Gastroesophageal sphincter (tissue), 3 donors: ENCODE measurements at regions not wholly inside any gene's neighbourhood (a gene's known extent, or its start where the extent isn't known, plus 50 kb on each side); places are given as distances from the start of the nearest gene placed in this dataset.

Experiments
- CTCF ChIP-seq, 4 experiments: fragments of 200-600 bp in 2 of 4; fragments of 450-650 bp in 2 of 4; sonication (generic) in 1 of 4; IDR thresholded peaks; one replicate each; pipeline ENCODE4 v1.5.1; 2017 to 2019; ENCODE audit warnings: antibody characterized with exemption in 4 of 4, mild to moderate bottlenecking in 2 of 4, moderate library complexity in 2 of 4
- EP300 ChIP-seq: sonication (generic); formaldehyde crosslinking; IDR thresholded peaks from one replicate; pipeline ENCODE4 v1.6.1; 2017; ENCODE audit warnings: antibody characterized with exemption, mild to moderate bottlenecking
- POLR2A ChIP-seq, 2 donors: fragments of 450-650 bp; IDR thresholded peaks; one replicate each; pipeline ENCODE4 v1.6.1; 2017; ENCODE audit warnings: antibody characterized with exemption in 2 of 2, mild to moderate bottlenecking in 2 of 2, moderate library complexity in 1 of 2
- POLR2AphosphoS5 ChIP-seq: sonication (generic); formaldehyde crosslinking; IDR thresholded peaks from one replicate; pipeline ENCODE4 v1.6.1; 2017; ENCODE audit warnings: antibody characterized with exemption

DNA sequence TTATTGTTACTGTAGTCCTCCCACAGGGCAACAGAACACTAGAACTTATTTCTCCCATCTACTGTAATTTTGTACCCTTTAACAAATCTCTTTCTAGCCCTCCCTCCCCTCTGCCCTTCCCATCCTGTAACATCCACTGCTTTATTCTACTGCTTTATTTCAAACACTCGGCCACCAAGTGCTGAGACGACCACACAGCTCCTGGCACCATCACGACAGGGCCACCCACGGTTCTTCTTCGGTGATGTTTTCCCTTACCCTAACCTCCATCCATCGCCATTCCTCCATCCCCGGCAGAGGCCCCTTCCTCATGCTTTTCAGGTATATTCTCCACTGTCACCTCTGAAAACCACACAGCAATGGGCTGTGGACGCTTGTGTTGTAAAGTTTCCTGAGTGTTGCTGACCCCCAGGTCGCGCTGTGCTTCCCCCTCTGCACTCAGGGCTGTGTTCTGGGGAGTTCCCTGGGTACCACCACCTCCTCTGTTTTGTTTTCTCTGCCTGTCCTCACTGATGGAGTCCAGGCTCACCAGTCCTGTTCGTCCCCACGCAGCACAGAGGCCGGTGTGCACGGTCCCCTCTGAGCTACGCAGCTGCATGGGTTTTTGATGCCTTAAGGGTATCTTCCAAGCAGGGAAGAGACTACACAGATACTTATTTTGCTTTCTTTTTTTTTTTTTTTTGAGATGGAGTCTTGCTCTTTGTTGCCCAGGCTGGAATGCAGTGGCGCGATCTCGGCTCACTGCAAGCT is 207.2 kb upstream of the TMEM132C start:
- TF ChIP-seq CTCF (IDR thresholded peaks at IDR 0.05) (no peak), POLR2AphosphoS5 (no peak), EP300 (no peak), POLR2A (IDR thresholded peaks at IDR 0.05) (no peak)
